ENCODE measurements at regions not wholly inside any gene's neighbourhood (a gene's known extent, or its start where the extent isn't known, plus 50 kb on each side); places are given as distances from the start of the nearest gene placed in this dataset.
"Not testable (repeated sequence)": the region's sequence is repeated elsewhere in the genome, so short reads cannot be mapped to it uniquely, and the experiment has no call there.

GRCh38 chr15:37425541-37425940 lies 325.2 kb upstream of the MEIS2 start:
- no peak for DNase-seq
- H3K9ac ChIP-seq = no peak overlapping the region
- H3K4me1 ChIP-seq (ENCODE audit: control insufficient read depth in 1 of 2, insufficient read depth in 2 of 2, low read depth in 1 of 2, low read length in 1 of 2) = peaks cover 0 to 5% of the 10 kb centered on the region in 2 experiments; a peak in 2 of 4 replicates
- no peaks in the 10 kb centered on the region for H3K36me3 ChIP-seq (replicated peaks in 1 of 2; ENCODE audit: control insufficient read depth in 1 of 2, insufficient read depth in 2 of 2, low read length in 1 of 2)
- ChIA-PET CTCF (interaction anchor here (0.6 kb wide), 1 partner anchor 1566 kb away, joined by 3 read pairs; no protein-coding TSS in a partner anchor), POLR2A (no interaction called here)
- H4K20me1 ChIP-seq (ENCODE audit: insufficient read depth) = no peaks in the 10 kb centered on the region
- H3K27ac ChIP-seq (ENCODE audit: low read depth in 2 of 2, low read length in 1 of 2) = peak overlapping the region in 1 of 2 experiments; percentile 47; a peak in 2 of 4 replicates
- WGBS (ENCODE audit: low lambda C conversion rate) = 63% methylated on average over 1 of the region's 1 CpG
- TF ChIP-seq USF2 (IDR thresholded peaks at IDR 0.05; ENCODE audit: borderline replicate concordance, low read depth, low read length) = no peak
- TF ChIP-seq JUND (IDR thresholded peaks at IDR 0.05) = peak; percentile 45
- TF ChIP-seq TCF12 (IDR thresholded peaks at IDR 0.05) = peak; percentile 25; the same call in 1 of the 2 replicates
- TF ChIP-seq MXI1 (IDR thresholded peaks at IDR 0.05; ENCODE audit: low read depth, low read length) = no peak
- TF ChIP-seq SMC3 (IDR thresholded peaks at IDR 0.05; ENCODE audit: low read depth, low read length) = no peak
- no peak for TF ChIP-seq FOXJ3 (CRISPR knock-in tag; IDR thresholded peaks at IDR 0.05)
- no peak for TF ChIP-seq REST (IDR thresholded peaks at IDR 0.05; ENCODE audit: low read depth, low read length)
- peak; percentile 68; the same call in 1 of the 2 replicates for TF ChIP-seq FOSL2 (IDR thresholded peaks at IDR 0.05; ENCODE audit: borderline replicate concordance, low read depth)
- no peak for TF ChIP-seq RFX5 (IDR thresholded peaks at IDR 0.05; ENCODE audit: low read length)
- H3K9me2 ChIP-seq = no peaks in the 10 kb centered on the region
- peaks cover 6% of the 10 kb centered on the region for H3F3A ChIP-seq (replicated peaks; ENCODE audit: insufficient read depth)
- no peaks in the 10 kb centered on the region for H3K27me3 ChIP-seq (ENCODE audit: insufficient read depth)
- no peak overlapping the region for H3K4me3 ChIP-seq (ENCODE audit: low read depth in 2 of 2, low read length in 1 of 2)
- H2AFZ ChIP-seq (ENCODE audit: low read depth) = no peak overlapping the region
- H3K79me2 ChIP-seq (ENCODE audit: insufficient read depth) = no peaks in the 10 kb centered on the region
- no peaks in the 10 kb centered on the region for H3K9me3 ChIP-seq
- H3K4me2 ChIP-seq = no peak overlapping the region

- H3K4me2 ChIP-seq; H2AFZ ChIP-seq (ENCODE audit: low read depth); CTCF ChIA-PET; H3K9me3 ChIP-seq; H3K9ac ChIP-seq; H3K4me1 ChIP-seq (ENCODE audit: control insufficient read depth in 1 of 2, insufficient read depth in 2 of 2, low read depth in 1 of 2, low read length in 1 of 2); H3K27ac ChIP-seq (ENCODE audit: low read depth in 2 of 2, low read length in 1 of 2); H3K9me2 ChIP-seq; H3F3A ChIP-seq (replicated peaks; ENCODE audit: insufficient read depth); H3K27me3 ChIP-seq (ENCODE audit: insufficient read depth); H3K79me2 ChIP-seq (ENCODE audit: insufficient read depth); POLR2A ChIA-PET; H4K20me1 ChIP-seq (ENCODE audit: insufficient read depth); DNase-seq; H3K4me3 ChIP-seq (ENCODE audit: low read depth in 2 of 2, low read length in 1 of 2); H3K36me3 ChIP-seq (replicated peaks in 1 of 2; ENCODE audit: control insufficient read depth in 1 of 2, insufficient read depth in 2 of 2, low read length in 1 of 2): not testable (repeated sequence)
- WGBS (ENCODE audit: low lambda C conversion rate) = 80% methylated on average over 12 of the region's 12 CpGs
Measured at GRCh38 chr15:37427393-37427792, 327.0 kb upstream of the MEIS2 start.

All from SK-N-SH (cell line).